Caco-2 (cell line): ENCODE measurements at regions not wholly inside any gene's neighbourhood (a gene's known extent, or its start where the extent isn't known, plus 50 kb on each side); places are given as distances from the start of the nearest gene placed in this dataset.

Experiments used
- BruUV-seq: library from RNA; stranded (reverse); fragments of 400-500 nt; replicated peaks from 2 replicates; lab custom pipeline; 2021; lab: Mats Ljungman, UMichigan
- CTCF ChIA-PET: fragments of 300-600 bp; sonication (Branson Sonifier 250); formaldehyde crosslinking; loops from one replicate; lab custom pipeline; 2022; ENCODE audit warnings: antibody characterized with exemption; lab: Charles Lee
- POLR2A ChIA-PET: fragments of 300-600 bp; sonication (Branson Sonifier 250); formaldehyde crosslinking; loops from one replicate; lab custom pipeline; 2022; ENCODE audit warnings: antibody characterized with exemption; lab: Charles Lee
- DNase-seq, 2 experiments: peaks; one replicate each; pipeline versions ENCODE4 v3.0.0 to v3.0.0-alpha.2; 2020 to 2022
- H3K27me3 ChIP-seq: replicated peaks from 2 replicates; pipeline ENCODE4 v1.6.0; 2011; ENCODE audit warnings: low read length; ENCODE audit not compliant: control insufficient read depth, insufficient read depth
- H3K36me3 ChIP-seq: 2 replicates; pipeline ENCODE4 v1.5.1; 2011; ENCODE audit warnings: low read length; ENCODE audit not compliant: control insufficient read depth, insufficient read depth
- H3K4me1 ChIP-seq: fragments of 250-450 bp; sonication (Bioruptor Pico); 2 replicates; pipeline ENCODE4 v1.5.1; 2020; ENCODE audit warnings: mild to moderate bottlenecking
- H3K4me3 ChIP-seq: 2 replicates; pipeline ENCODE4 v1.5.1; 2011; ENCODE audit warnings: low read depth, mild to moderate bottlenecking, control low read depth, low read length
- H3K9me3 ChIP-seq: fragments of 250-450 bp; sonication (Bioruptor Pico); 2 replicates; pipeline ENCODE4 v1.5.1; 2020; ENCODE audit warnings: mild to moderate bottlenecking, moderate library complexity
- H3K27ac Mint-ChIP-seq: one replicate; pipeline ENCODE4 v1.8.0; 2022; ENCODE audit warnings: mixed read lengths; ENCODE audit not compliant: unreplicated experiment
- H3K27me3 Mint-ChIP-seq: one replicate; pipeline ENCODE4 v1.8.0; 2022; ENCODE audit warnings: mixed read lengths; ENCODE audit not compliant: insufficient read depth, unreplicated experiment
- H3K36me3 Mint-ChIP-seq: one replicate; pipeline ENCODE4 v1.8.0; 2022; ENCODE audit warnings: mild to moderate bottlenecking, mixed read lengths; ENCODE audit not compliant: insufficient read depth, unreplicated experiment
- H3K4me1 Mint-ChIP-seq: one replicate; pipeline ENCODE4 v1.8.0; 2022; ENCODE audit warnings: low read depth, mixed read lengths; ENCODE audit not compliant: unreplicated experiment
- H3K4me3 Mint-ChIP-seq: one replicate; pipeline ENCODE4 v1.8.0; 2022; ENCODE audit warnings: mild to moderate bottlenecking, moderate library complexity, mixed read lengths; ENCODE audit not compliant: unreplicated experiment
- H3K9me3 Mint-ChIP-seq: one replicate; pipeline ENCODE4 v1.8.0; 2022; ENCODE audit warnings: mixed read lengths; ENCODE audit not compliant: unreplicated experiment
- CTCF ChIP-seq, 2 experiments: fragments of 200-600 bp in 1 of 2; IDR thresholded peaks; 1 replicate in 1 of 2; 2 replicates in 1 of 2; pipeline versions ENCODE4 v1.5.1 to v1.8.0; 2011 to 2022; ENCODE audit warnings: antibody characterized with exemption in 1 of 2, control low read depth in 1 of 2, inconsistent platforms in 1 of 2, low read depth in 1 of 2, low read length in 1 of 2, mild to moderate bottlenecking in 1 of 2, moderate library complexity in 1 of 2; ENCODE audit not compliant: insufficient read depth in 1 of 2, severe bottlenecking in 1 of 2, unreplicated experiment in 1 of 2
- intact Hi-C: fragments of 100-400 bp; cut with micrococcal nuclease; formaldehyde crosslinking; loops from one replicate; pipeline ENCODE4 v1.10.0; 2022; ENCODE audit not compliant: unreplicated experiment

- no TSS peak for BruUV-seq
- Histone ChIP-seq H3K27me3 (no peaks in the 10 kb centered on the region), H3K36me3 (no peaks in the 10 kb centered on the region), H3K4me3 (no peak overlapping the region), H3K4me1 (no peaks in the 10 kb centered on the region), H3K9me3 (no peaks in the 10 kb centered on the region)
- TF ChIP-seq CTCF (IDR thresholded peaks at IDR 0.05; ENCODE audit: insufficient read depth in 1 of 2, low read depth in 1 of 2, low read length in 1 of 2, severe bottlenecking in 1 of 2, unreplicated experiment in 1 of 2) = no peak
- H3K4me1 Mint-ChIP-seq = no peaks in the 10 kb centered on the region
- ChIA-PET POLR2A (no interaction called here), CTCF (no interaction called here)
- no peak overlapping the region for H3K4me3 Mint-ChIP-seq
- no peaks in the 10 kb centered on the region for H3K9me3 Mint-ChIP-seq
- H3K36me3 Mint-ChIP-seq = no peaks in the 10 kb centered on the region
- no peak overlapping the region for H3K27ac Mint-ChIP-seq
- DNase-seq = no peak
- intact Hi-C loops = no loop called here
- H3K27me3 Mint-ChIP-seq = no peaks in the 10 kb centered on the region
These were observed 101.4 kb downstream of the SYF2 start for GRCh38 chr1:25130895-25131294.

- intact Hi-C loops = no loop called here
- Mint-ChIP-seq H3K27ac (no peak overlapping the region), H3K36me3 (no peaks in the 10 kb centered on the region), H3K4me3 (no peak overlapping the region), H3K4me1 (no peaks in the 10 kb centered on the region), H3K27me3 (no peaks in the 10 kb centered on the region), H3K9me3 (no peaks in the 10 kb centered on the region)
- ChIA-PET CTCF (interaction anchor here (1.5 kb wide), 1 partner anchor 38 kb away, joined by 4 read pairs; no protein-coding TSS in a partner anchor), POLR2A (no interaction called here)
- no peak for DNase-seq
- no peaks in the 10 kb centered on the region for H3K36me3 ChIP-seq
- no peaks in the 10 kb centered on the region for H3K27me3 ChIP-seq
- no peaks in the 10 kb centered on the region for H3K9me3 ChIP-seq
- H3K4me1 ChIP-seq = no peaks in the 10 kb centered on the region
- no TSS peak for BruUV-seq
- H3K4me3 ChIP-seq = no peak overlapping the region
- TF ChIP-seq CTCF (IDR thresholded peaks at IDR 0.05; ENCODE audit: insufficient read depth in 1 of 2, low read depth in 1 of 2, low read length in 1 of 2, severe bottlenecking in 1 of 2, unreplicated experiment in 1 of 2) = no peak
These were observed 102.9 kb downstream of the SYF2 start for GRCh38 chr1:25129380-25129779.

GRCh38 chr1:25128121-25128621, 104.1 kb downstream of the SYF2 start:
- H3K4me3 ChIP-seq = no peak overlapping the region
- ChIA-PET CTCF (interaction anchor here (1.5 kb wide), 1 partner anchor 40 kb away, joined by 4 read pairs; no protein-coding TSS in a partner anchor), POLR2A (no interaction called here)
- no peaks in the 10 kb centered on the region for H3K4me1 ChIP-seq
- H3K27ac Mint-ChIP-seq = no peak overlapping the region
- H3K36me3 Mint-ChIP-seq = no peaks in the 10 kb centered on the region
- H3K27me3 ChIP-seq = no peaks in the 10 kb centered on the region
- BruUV-seq = no TSS peak
- DNase-seq = no peak
- no peaks in the 10 kb centered on the region for H3K9me3 Mint-ChIP-seq
- TF ChIP-seq CTCF (IDR thresholded peaks at IDR 0.05; ENCODE audit: insufficient read depth in 1 of 2, low read depth in 1 of 2, low read length in 1 of 2, severe bottlenecking in 1 of 2, unreplicated experiment in 1 of 2) = no peak
- H3K4me1 Mint-ChIP-seq = no peaks in the 10 kb centered on the region
- H3K9me3 ChIP-seq = no peaks in the 10 kb centered on the region
- intact Hi-C loops = no loop called here
- no peaks in the 10 kb centered on the region for H3K27me3 Mint-ChIP-seq
- no peak overlapping the region for H3K4me3 Mint-ChIP-seq
- no peaks in the 10 kb centered on the region for H3K36me3 ChIP-seq
